ENCODE measurements at regions not wholly inside any gene's neighbourhood (a gene's known extent, or its start where the extent isn't known, plus 50 kb on each side); places are given as distances from the start of the nearest gene placed in this dataset.

- TF ChIP-seq CTCF (IDR thresholded peaks at IDR 0.05) (no peak), POLR2AphosphoS5 (IDR thresholded peaks at IDR 0.05) (no peak), POLR2A (IDR thresholded peaks at IDR 0.05) (no peak)
Observed at GRCh38 chr12:83859021-83859420, 1053.6 kb downstream of the SLC6A15 start.
